Ovary (tissue), 3 donors: ENCODE measurements at regions not wholly inside any gene's neighbourhood (a gene's known extent, or its start where the extent isn't known, plus 50 kb on each side); places are given as distances from the start of the nearest gene placed in this dataset.

Experiments used
- CTCF ChIP-seq, 3 donors: fragments of 450-650 bp in 2 of 3; fragments of 200-600 bp in 1 of 3; IDR thresholded peaks; one replicate each; pipeline versions ENCODE4 v1.5.1 to v1.8.0; 2016 to 2022; ENCODE audit warnings: antibody characterized with exemption in 3 of 3, mild to moderate bottlenecking in 1 of 3
- EP300 ChIP-seq: sonication (generic); formaldehyde crosslinking; IDR thresholded peaks from one replicate; pipeline ENCODE4 v1.6.1; 2017; ENCODE audit warnings: antibody characterized with exemption
- donor health status: DM: no; HTN: no; CAD: no.

GRCh38 chr6:56378507-56378906, 131.1 kb upstream of the COL21A1 start:
- no peak for TF ChIP-seq CTCF (IDR thresholded peaks at IDR 0.05)
- TF ChIP-seq EP300, result no peak
